ENCODE measurements at regions not wholly inside any gene's neighbourhood (a gene's known extent, or its start where the extent isn't known, plus 50 kb on each side); places are given as distances from the start of the nearest gene placed in this dataset.
"Not testable (repeated sequence)": the region's sequence is repeated elsewhere in the genome, so short reads cannot be mapped to it uniquely, and the experiment has no call there.

- TF ChIP-seq ZSCAN18 (tag by site-specific recombination; IDR thresholded peaks at IDR 0.05); CTCF (tag by site-specific recombination; IDR thresholded peaks at IDR 0.05); ZNF518A (tag by site-specific recombination; conservative IDR thresholded peaks at IDR 0.05; ENCODE audit: low read depth); ATF2 (tag by site-specific recombination; IDR thresholded peaks at IDR 0.05; ENCODE audit: low read depth); SP2 (tag by site-specific recombination; IDR thresholded peaks at IDR 0.05); ELK4 (IDR thresholded peaks at IDR 0.05; ENCODE audit: borderline replicate concordance, low read depth, low read length); INSM2 (tag by site-specific recombination; IDR thresholded peaks at IDR 0.05); ZNF449 (tag by site-specific recombination; IDR thresholded peaks at IDR 0.05); KLF16 (tag by site-specific recombination; IDR thresholded peaks at IDR 0.05); ZBTB8A (tag by site-specific recombination; IDR thresholded peaks at IDR 0.05): not testable (repeated sequence)
Observed at GRCh38 chr5:50607953-50608705, 58.3 kb upstream of the PARP8 start.
